Ishikawa (cell line): ENCODE measurements at regions not wholly inside any gene's neighbourhood (a gene's known extent, or its start where the extent isn't known, plus 50 kb on each side); places are given as distances from the start of the nearest gene placed in this dataset.

Experiments used
- EGR1 ChIP-seq: IDR thresholded peaks from 2 replicates; pipeline ENCODE4 v1.6.1; 2012
- TEAD4 ChIP-seq: IDR thresholded peaks from 2 replicates; pipeline ENCODE4 v1.6.1; 2012
- YY1 ChIP-seq: IDR thresholded peaks from 2 replicates; pipeline ENCODE4 v1.6.1; 2012; ENCODE audit warnings: low read depth
- TF ChIP-seq, protein P1 (sequence below): IDR thresholded peaks from 2 replicates; pipeline ENCODE4 v1.6.1; 2012; ENCODE audit warnings: low read depth, mild to moderate bottlenecking
- TF ChIP-seq, protein P2 (sequence below): IDR thresholded peaks from 2 replicates; pipeline ENCODE4 v1.6.1; 2012

DNA sequence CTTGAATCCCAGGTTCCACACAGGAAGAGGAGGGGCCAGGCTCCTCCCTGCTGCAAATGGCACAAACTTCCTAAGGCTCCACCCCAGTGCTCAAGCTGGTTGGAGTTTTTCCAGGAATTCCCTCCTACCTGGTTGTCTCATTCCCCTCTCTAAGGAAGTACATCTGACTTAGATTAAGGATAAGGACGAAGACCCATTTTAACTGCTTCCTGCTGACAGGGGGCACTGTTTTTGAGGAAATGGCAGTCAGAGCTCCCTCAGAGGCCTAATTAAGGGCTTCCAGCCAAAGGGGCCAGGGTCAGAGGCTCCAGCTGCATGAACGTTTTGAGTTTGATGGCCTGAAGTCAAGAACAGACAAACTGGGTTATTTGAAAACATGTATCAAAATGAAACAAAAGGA, 1084.7 kb downstream of the SLC6A15 start:
- TF ChIP-seq EGR1 (no peak), YY1 (no peak), TEAD4 (no peak)
- TF ChIP-seq, protein P1, sequence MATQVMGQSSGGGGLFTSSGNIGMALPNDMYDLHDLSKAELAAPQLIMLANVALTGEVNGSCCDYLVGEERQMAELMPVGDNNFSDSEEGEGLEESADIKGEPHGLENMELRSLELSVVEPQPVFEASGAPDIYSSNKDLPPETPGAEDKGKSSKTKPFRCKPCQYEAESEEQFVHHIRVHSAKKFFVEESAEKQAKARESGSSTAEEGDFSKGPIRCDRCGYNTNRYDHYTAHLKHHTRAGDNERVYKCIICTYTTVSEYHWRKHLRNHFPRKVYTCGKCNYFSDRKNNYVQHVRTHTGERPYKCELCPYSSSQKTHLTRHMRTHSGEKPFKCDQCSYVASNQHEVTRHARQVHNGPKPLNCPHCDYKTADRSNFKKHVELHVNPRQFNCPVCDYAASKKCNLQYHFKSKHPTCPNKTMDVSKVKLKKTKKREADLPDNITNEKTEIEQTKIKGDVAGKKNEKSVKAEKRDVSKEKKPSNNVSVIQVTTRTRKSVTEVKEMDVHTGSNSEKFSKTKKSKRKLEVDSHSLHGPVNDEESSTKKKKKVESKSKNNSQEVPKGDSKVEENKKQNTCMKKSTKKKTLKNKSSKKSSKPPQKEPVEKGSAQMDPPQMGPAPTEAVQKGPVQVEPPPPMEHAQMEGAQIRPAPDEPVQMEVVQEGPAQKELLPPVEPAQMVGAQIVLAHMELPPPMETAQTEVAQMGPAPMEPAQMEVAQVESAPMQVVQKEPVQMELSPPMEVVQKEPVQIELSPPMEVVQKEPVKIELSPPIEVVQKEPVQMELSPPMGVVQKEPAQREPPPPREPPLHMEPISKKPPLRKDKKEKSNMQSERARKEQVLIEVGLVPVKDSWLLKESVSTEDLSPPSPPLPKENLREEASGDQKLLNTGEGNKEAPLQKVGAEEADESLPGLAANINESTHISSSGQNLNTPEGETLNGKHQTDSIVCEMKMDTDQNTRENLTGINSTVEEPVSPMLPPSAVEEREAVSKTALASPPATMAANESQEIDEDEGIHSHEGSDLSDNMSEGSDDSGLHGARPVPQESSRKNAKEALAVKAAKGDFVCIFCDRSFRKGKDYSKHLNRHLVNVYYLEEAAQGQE, result no peak
- TF ChIP-seq, protein P2, sequence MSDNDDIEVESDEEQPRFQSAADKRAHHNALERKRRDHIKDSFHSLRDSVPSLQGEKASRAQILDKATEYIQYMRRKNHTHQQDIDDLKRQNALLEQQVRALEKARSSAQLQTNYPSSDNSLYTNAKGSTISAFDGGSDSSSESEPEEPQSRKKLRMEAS, result no peak
